Activated CD8-positive, alpha-beta T cell treated with anti-CD3 and anti-CD28 coated beads for 36 hours (primary cell): ENCODE measurements at regions not wholly inside any gene's neighbourhood (a gene's known extent, or its start where the extent isn't known, plus 50 kb on each side); places are given as distances from the start of the nearest gene placed in this dataset.

ENCODE experiments used
- ATAC-seq: fragments of 200-7000 bp; cut with Tn5 transposase; one replicate; pipeline ENCODE4 v1.10.0; 2021; ENCODE audit warnings: mild to moderate bottlenecking, moderate library complexity
- CTCF ChIA-PET: fragments of 350-600 bp; sonication (Branson Sonifier 250); formaldehyde crosslinking; loops from one replicate; lab custom pipeline; 2021; ENCODE audit warnings: antibody characterized with exemption; lab: Charles Lee
- POLR2A ChIA-PET: fragments of 350-600 bp; sonication (Branson Sonifier 250); formaldehyde crosslinking; loops from one replicate; lab custom pipeline; 2021; ENCODE audit warnings: antibody characterized with exemption; lab: Charles Lee
- DNase-seq: peaks from one replicate; pipeline ENCODE4 v3.0.0-alpha.2; 2020
- H3K27ac Mint-ChIP-seq: one replicate; pipeline ENCODE4 v1.8.0; 2021; ENCODE audit warnings: mild to moderate bottlenecking, mixed read lengths
- H3K27me3 Mint-ChIP-seq: one replicate; pipeline ENCODE4 v1.8.0; 2021; ENCODE audit warnings: mixed read lengths
- H3K36me3 Mint-ChIP-seq: one replicate; pipeline ENCODE4 v1.8.0; 2021; ENCODE audit warnings: low read depth, mixed read lengths
- H3K4me1 Mint-ChIP-seq: one replicate; pipeline ENCODE4 v1.8.0; 2021; ENCODE audit warnings: low read depth, mixed read lengths
- H3K4me3 Mint-ChIP-seq: one replicate; pipeline ENCODE4 v1.8.0; 2021; ENCODE audit warnings: mild to moderate bottlenecking, moderate library complexity, mixed read lengths
- H3K9me3 Mint-ChIP-seq: one replicate; pipeline ENCODE4 v1.8.0; 2021; ENCODE audit warnings: mixed read lengths
- CTCF ChIP-seq: fragments of 200-600 bp; IDR thresholded peaks from one replicate; pipeline ENCODE4 v1.8.0; 2022; ENCODE audit warnings: antibody characterized with exemption, mild to moderate bottlenecking
- intact Hi-C: fragments of 100-400 bp; cut with micrococcal nuclease; formaldehyde crosslinking; loops from one replicate; pipeline ENCODE4 v1.10.0; 2022

- ATAC-seq = no peak
- POLR2A ChIA-PET = no interaction called here
- CTCF ChIA-PET = no interaction called here
- intact Hi-C loops = no loop called here
- no peaks in the 10 kb centered on the region for H3K36me3 Mint-ChIP-seq
- peaks cover 11% of the 10 kb centered on the region for H3K9me3 Mint-ChIP-seq
- TF ChIP-seq CTCF = no peak
- no peak overlapping the region for H3K27ac Mint-ChIP-seq
- no peaks in the 10 kb centered on the region for H3K27me3 Mint-ChIP-seq
- H3K4me1 Mint-ChIP-seq = no peaks in the 10 kb centered on the region
- no peak for DNase-seq
- no peak overlapping the region for H3K4me3 Mint-ChIP-seq
Observed at GRCh38 chr7:68767462-68767861, 830.8 kb upstream of the AUTS2 start.

GRCh38 chr7:68770649-68771048 is 827.6 kb upstream of the AUTS2 start:
- Mint-ChIP-seq H3K36me3 (no peaks in the 10 kb centered on the region), H3K4me3 (no peak overlapping the region), H3K27ac (no peak overlapping the region), H3K27me3 (no peaks in the 10 kb centered on the region), H3K4me1 (no peaks in the 10 kb centered on the region), H3K9me3 (peaks cover 2% of the 10 kb centered on the region)
- TF ChIP-seq CTCF = no peak
- intact Hi-C loops = no loop called here
- no peak for DNase-seq
- ChIA-PET POLR2A (no interaction called here), CTCF (interaction anchor here (0.5 kb wide), 1 partner anchor 51 kb away, joined by 3 read pairs; no protein-coding TSS in a partner anchor)
- ATAC-seq = no peak

GRCh38 chr7:68776326-68776725 is 821.9 kb upstream of the AUTS2 start:
- Mint-ChIP-seq H3K27me3 (no peaks in the 10 kb centered on the region), H3K9me3 (peaks cover 9% of the 10 kb centered on the region), H3K27ac (no peak overlapping the region), H3K4me1 (no peaks in the 10 kb centered on the region), H3K36me3 (no peaks in the 10 kb centered on the region), H3K4me3 (no peak overlapping the region)
- ATAC-seq = no peak
- intact Hi-C loops = no loop called here
- DNase-seq = no peak
- ChIA-PET CTCF (no interaction called here), POLR2A (no interaction called here)
- no peak for TF ChIP-seq CTCF

GRCh38 chr7:68783684-68784083 is 814.6 kb upstream of the AUTS2 start:
- intact Hi-C loops = no loop called here
- peaks cover 12% of the 10 kb centered on the region for H3K9me3 Mint-ChIP-seq
- no peaks in the 10 kb centered on the region for H3K27me3 Mint-ChIP-seq
- no peak overlapping the region for H3K4me3 Mint-ChIP-seq
- ATAC-seq (no peak), DNase-seq (no peak)
- TF ChIP-seq CTCF = no peak
- H3K27ac Mint-ChIP-seq = no peak overlapping the region
- POLR2A ChIA-PET = no interaction called here
- CTCF ChIA-PET = no interaction called here
- no peaks in the 10 kb centered on the region for H3K4me1 Mint-ChIP-seq
- no peaks in the 10 kb centered on the region for H3K36me3 Mint-ChIP-seq

GRCh38 chr7:68785036-68785435 is 813.2 kb upstream of the AUTS2 start:
- ChIA-PET POLR2A (no interaction called here), CTCF (no interaction called here)
- no peak for DNase-seq
- Mint-ChIP-seq H3K4me3 (no peak overlapping the region), H3K27ac (no peak overlapping the region), H3K4me1 (no peaks in the 10 kb centered on the region), H3K36me3 (no peaks in the 10 kb centered on the region), H3K9me3 (peaks cover 13% of the 10 kb centered on the region), H3K27me3 (no peaks in the 10 kb centered on the region)
- intact Hi-C loops = no loop called here
- ATAC-seq = no peak
- TF ChIP-seq CTCF = no peak
